SK-MEL-5 (cell line): ENCODE measurements at regions not wholly inside any gene's neighbourhood (a gene's known extent, or its start where the extent isn't known, plus 50 kb on each side); places are given as distances from the start of the nearest gene placed in this dataset.

Experiments
- DNase-seq: peaks from one replicate; pipeline ENCODE4 v3.0.0-alpha.2; 2016; ENCODE audit warnings: low read depth, low spot score
- in situ Hi-C: cut with HindIII; loops from 2 replicates; pipeline ENCODE4 v1.10.0; 2016; ENCODE audit warnings: low sequenced_read_pairs, high pct_unique_total_duplicates, low pct_unique_long_range_greater_than_20kb

GRCh38 chr12:94771199-94771598 is 120.8 kb upstream of the TMCC3 start:
- in situ Hi-C loops = no loop called here
- no peak for DNase-seq

- in situ Hi-C loops = no loop called here
- DNase-seq = peak; percentile 18
These were observed 120.4 kb upstream of the TMCC3 start for GRCh38 chr12:94770791-94771190.

DNA sequence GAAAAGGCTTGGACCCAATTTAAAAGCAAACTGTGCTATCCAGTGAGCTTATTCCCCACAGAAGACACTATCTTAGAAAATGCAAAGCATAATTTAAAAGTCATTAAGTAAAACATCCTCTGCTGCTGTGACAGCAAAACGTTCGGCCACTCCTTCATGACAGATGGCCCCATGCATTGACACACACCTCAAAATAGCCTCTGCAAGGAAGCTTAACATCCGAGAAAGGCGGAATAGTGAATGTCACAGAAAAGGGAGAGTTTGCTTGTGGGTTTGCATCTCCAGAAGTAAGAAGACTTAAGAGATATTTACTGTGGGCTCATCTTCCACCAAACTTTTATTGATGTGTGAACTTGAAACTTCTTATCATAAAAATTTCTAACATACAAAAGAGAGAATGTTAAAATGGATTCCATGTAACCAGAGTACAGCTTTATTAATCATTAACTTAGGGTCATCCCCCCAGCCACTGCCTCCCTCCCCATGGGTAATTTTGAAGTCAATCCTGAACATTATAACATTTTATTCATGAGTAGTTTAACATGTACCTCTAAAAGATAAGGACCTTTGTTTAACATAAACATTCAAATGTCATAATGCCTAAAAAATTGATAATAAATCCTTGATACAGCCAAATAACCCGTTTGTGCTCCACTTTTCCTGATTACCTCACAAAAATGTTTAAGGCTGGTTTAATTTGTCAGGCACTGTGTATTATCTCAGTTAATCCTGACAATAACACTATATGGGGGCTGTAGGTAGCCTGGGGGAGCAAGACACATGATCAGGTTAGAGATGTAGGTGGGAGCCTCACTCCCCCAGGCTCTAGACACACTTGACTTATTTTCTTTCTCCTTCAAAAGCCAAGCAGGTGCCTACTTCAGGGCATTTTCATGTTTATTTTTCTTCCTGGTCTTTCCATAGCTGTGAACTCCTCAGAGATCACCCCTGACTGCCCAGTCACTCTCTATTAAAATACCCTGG is 119.7 kb upstream of the TMCC3 start:
- no peak for DNase-seq
- in situ Hi-C loops = no loop called here

DNA sequence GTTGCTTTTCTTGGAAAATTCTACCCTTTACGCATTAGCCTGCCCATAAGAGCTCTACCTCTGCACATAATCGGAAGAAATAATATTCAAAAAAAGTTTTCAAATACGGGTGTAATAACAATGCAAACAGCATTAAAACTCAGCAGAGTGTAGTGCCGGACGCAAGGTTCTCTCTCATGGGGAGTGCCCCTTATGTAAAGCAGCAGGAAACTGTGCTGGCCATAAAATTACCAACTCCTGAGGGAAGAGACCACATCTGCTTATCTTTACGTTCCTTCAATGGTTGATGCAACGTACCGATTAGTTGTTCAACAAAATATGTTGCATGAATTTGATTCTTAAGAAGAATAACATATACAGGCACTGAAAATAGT is 118.7 kb upstream of the TMCC3 start:
- no peak for DNase-seq
- in situ Hi-C loops = no loop called here

DNA sequence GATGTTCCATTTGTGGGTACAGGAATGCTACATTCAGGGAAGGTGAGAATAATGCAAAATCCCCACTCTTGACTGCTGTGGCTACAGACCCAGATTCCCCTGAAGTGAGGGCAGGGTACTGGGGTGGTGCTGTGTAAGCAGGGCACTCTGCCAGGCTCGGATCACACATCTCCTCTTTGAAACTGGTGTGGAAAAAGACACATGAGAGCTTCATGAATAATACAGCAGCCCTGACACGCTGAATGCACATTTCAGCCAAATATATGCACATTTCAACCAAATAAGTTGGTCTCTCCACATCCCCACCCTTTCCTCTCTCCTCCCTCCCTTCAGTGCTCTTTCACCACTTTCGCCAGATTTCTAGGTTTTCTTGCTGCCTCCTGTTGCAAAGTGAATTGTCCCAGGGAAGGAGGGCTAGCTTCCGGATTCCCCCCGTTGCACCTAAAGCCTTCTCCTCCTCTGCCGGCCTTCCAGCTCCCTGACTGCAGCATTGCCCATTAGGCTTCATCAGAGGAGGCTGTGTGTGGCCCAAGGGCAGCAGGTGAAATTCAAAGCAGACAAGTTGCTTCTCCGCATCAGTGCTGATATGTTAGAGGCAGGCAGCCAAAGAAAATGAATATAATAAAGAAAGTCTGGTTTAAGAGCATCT is 118.2 kb upstream of the TMCC3 start:
- in situ Hi-C loops = no loop called here
- no peak for DNase-seq

DNA sequence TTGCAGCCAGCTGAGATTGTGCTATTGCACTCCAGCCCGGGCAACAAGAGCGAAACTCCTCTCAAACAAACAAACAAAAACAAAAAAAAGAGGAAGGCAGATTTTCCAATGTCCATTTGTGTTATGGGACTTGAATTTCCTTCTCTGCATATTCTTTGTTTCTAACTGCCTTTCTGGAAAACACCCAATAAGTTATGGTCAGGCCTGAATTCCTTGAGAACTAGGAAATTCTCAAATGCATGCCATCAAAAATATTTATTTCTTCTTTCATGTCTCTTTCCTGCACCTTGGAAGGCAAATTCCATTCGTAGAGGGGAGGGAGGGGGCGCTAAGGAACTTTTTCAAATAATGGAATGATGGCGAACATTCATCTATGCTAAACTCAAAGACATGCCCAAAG is 117.6 kb upstream of the TMCC3 start:
- DNase-seq = no peak
- in situ Hi-C loops = no loop called here

DNA sequence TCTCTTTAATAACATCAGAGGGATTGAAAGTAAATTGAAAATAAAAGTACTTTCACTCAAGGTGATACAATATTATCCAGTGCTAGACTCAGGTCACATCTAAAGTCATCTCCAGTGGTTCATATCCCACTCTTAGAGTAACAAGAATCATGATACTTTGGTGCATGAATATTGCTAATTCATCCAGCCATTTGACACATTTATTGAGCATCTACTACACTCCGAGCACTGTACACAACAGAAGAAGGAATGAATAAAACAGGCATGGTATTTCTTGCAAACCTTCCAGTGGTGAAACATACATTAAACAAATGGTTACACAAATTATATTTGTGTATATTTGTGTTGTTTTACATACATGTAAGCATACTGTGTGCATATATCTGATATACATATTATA is 116.0 kb upstream of the TMCC3 start:
- in situ Hi-C loops = no loop called here
- no peak for DNase-seq

DNA sequence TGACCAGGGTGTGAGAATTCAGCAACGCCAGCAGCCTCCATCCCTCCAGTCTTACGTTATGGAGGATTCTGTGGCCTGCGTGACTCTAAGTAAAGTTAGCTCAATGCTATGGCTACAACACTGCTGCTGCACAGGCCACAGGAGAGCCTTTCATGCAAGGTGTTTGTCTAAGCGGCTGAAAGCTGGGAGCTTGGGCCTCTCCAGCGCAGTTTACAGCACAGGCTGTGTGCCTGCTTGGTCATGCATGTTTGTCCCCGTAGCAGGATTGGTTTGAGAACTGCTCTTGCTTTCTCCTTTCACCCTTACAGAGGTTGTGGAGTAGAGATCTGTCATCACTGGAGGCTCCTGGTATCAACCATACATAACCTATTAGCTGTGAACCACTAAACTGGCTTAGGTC is 113.1 kb upstream of the TMCC3 start:
- in situ Hi-C loops = no loop called here

GRCh38 chr12:94762943-94763342 is 112.6 kb upstream of the TMCC3 start:
- in situ Hi-C loops = no loop called here
- DNase-seq = no peak

More for the DNA sequence above, 113.1 kb upstream of the TMCC3 start:
- DNase-seq = no peak

GRCh38 chr12:94762259-94762942 is 112.0 kb upstream of the TMCC3 start:
- in situ Hi-C loops = no loop called here
- no peak for DNase-seq

GRCh38 chr12:94761559-94761958 is 111.2 kb upstream of the TMCC3 start:
- peak; percentile 45 for DNase-seq
- in situ Hi-C loops = no loop called here

DNA sequence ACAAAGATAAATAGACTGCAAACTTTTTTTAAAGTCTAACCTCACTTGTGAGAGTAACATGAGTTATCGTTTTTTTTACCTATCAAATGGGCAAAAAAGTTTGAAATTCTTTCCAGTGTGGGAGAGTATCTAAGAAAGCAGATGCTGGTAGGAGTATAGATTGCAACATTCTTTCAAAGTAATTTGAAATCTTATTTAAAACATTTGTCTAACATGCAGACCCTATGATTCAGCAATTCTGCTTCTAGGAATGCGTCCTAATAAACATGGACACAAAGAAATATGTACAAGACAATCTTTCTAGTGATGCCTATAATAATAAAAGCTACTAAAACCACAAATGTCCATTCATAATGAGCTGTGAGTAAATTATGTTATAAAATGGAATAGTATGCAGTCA is 110.4 kb upstream of the TMCC3 start:
- in situ Hi-C loops = no loop called here
- DNase-seq = no peak

- DNase-seq = no peak
- in situ Hi-C loops = no loop called here
These were observed 106.4 kb upstream of the TMCC3 start for GRCh38 chr12:94756789-94757188.

DNA sequence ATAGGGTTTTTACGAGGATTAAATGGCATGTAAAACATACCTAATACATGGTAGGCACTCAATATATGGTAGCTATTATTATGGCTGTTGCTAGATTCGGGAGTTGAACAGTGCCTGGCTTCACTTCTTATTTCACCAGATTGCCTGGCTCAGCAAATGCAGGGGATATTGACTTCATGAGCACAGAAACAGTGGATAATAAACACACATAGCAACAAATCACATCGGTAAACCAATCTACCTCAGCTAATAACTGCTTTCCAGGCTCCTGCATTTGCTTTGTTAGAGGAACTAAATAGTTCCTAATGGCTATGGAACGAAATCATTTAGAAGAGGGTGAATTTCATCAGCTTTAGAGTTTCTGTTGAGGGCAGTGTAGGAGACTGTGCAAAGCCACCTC is 105.2 kb upstream of the TMCC3 start:
- no peak for DNase-seq
- in situ Hi-C loops = no loop called here

- in situ Hi-C loops = no loop called here
- DNase-seq = peak; percentile 23
These were observed 104.3 kb upstream of the TMCC3 start for GRCh38 chr12:94754653-94755052.

- in situ Hi-C loops = no loop called here
- DNase-seq = no peak
These were observed 102.8 kb upstream of the TMCC3 start for GRCh38 chr12:94753036-94753679.

- in situ Hi-C loops = no loop called here
- DNase-seq = no peak
These were observed 100.5 kb upstream of the TMCC3 start for GRCh38 chr12:94750864-94751263.

- in situ Hi-C loops = no loop called here
- no peak for DNase-seq
These were observed 99.5 kb upstream of the TMCC3 start for GRCh38 chr12:94749890-94750289.
